Globus pallidus (tissue), 1 donor: ENCODE measurements at regions not wholly inside any gene's neighbourhood (a gene's known extent, or its start where the extent isn't known, plus 50 kb on each side); places are given as distances from the start of the nearest gene placed in this dataset.

ENCODE experiments used
- DNase-seq: peaks from one replicate; pipeline ENCODE4 v3.0.0-alpha.2; 2015; ENCODE audit warnings: low spot score

DNA sequence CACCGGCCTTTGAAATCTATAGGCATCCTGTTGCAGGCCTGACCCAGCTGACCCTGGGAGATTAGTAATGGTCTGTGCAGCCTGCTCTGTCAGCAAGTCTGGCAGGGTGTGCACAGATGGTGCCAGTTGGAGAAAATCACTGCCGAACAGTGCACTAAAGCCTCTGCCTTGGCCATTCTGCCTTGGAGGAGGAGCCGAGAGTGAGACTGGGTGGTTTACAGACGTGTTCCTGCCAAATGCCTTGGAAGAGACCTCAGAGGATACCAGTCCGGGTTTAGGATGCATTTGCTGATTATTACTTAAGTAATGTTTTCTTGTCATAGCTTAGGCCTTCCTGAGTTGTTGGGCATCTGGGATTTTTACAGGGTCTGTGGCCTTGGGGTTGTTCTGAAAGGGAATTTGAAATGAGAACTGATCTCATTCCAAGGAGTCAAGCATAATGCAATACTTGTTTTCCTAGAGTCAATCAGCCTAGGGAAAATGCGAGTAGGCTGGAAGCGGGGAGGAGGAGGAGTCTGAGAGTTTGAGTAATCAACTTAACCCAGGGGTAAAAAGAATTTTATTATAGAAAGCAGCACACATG, 292.1 kb downstream of the SOX4 start:
- peak; percentile 75 for DNase-seq

DNA sequence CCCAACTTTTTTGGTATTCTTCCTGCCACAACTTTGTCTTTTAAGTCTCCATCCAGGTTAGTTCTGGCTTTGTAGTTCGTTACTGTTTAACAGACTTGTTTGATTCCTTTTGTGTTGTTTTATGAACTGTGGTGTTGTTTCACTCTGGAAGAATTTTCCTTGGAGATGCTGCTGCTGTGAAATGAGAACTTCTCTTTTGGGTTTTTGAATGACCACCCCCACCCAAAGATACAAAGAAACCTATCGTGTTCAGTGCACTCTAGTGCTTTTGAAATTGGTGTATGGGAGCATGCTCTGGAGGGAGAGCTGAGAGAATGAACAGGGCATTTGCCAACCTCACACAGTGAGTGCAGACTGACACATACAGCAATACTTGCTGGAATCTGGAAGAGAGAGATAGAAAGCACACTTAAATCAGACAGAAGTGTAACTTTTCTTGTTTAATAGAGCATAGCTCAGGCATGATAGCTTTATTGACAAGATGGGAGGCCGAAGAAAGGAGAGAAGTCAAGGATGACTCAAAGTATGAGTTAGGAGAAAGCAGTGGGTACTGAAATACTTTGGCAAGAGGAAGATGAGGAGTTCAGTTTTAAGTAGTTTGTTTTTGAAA, 293.1 kb downstream of the SOX4 start:
- peak; percentile 7 for DNase-seq

DNA sequence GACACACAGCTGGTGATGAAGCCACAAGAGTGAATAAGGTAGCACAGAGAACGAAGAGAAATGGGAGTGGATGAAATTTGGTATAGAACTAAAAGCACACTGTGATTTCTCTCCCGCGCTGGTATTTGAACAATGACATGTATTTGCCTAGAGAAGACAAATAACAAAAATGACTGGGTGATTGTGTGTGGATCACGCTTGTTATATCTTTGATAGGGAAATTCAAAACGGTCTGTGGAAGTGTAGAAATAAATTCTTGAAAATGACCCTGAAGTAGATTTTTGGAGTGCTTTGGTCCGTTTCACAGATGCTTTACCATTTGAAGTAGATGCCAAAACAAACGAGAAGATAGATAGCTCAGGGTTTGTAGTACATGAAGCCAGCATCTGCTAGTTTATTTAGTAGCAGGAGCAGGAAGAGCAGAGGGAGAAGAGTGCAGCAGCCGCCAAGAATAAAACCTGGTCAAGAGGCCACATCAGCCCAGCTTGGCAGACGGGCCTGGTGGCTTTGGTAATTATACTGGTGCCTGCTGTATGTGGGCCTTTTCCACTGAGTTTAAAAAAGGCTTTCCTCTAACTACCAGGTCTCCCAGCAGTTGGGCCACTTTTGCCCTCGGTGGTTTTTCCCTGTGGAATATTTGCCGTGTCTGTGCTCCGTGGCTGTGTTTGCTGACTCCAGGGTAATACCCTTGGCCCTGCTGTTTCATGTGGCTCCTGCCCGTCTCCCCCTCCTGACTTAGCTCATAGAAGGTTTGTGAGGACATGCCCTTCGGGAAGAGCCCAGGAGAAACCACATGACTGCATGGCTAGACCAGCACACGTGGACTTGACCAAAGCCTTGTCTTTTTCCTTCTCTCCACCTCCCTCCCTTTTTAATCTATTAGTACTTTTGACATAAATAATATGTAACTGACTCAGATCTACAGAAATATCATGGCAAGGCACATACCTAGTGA, 294.0 kb downstream of the SOX4 start:
- peak; percentile 7 for DNase-seq

DNA sequence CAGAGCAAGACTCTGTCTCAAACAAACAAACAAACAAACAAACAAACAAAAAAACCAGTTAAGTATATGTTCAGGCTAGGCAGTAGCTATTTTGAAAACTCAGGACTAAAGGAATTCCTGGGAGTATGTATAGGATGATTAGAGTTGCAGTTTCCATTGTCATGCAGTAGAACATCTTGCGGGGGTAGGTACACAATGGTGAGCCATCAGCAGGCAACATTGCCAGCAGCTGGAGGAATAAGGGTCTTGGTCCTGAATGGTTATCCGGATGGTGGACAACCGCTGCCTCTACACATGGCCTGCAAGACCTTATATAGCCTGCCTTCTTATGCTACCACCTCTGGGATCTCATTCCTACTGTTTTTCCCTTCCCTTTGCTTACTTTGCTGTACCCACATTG, 297.5 kb downstream of the SOX4 start:
- DNase-seq = no peak

DNA sequence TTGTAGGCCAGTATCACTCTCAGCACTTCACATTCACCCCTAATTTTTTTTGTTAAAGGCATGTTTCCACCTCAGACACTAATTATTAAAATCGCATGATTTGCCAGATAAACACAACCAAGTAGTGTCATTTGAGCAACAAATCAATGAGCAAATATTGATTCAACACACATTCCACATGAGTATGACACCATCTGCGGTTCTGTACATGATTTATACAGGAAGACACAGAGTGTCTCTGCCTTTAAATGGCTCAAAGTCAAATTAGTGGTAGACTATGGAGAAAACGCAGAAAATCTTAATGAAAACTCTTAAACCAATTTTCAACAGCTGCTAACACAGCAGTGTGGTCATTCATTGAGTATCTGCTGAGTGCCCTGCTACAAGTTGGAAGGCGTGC, 300.2 kb downstream of the SOX4 start:
- no peak for DNase-seq

DNA sequence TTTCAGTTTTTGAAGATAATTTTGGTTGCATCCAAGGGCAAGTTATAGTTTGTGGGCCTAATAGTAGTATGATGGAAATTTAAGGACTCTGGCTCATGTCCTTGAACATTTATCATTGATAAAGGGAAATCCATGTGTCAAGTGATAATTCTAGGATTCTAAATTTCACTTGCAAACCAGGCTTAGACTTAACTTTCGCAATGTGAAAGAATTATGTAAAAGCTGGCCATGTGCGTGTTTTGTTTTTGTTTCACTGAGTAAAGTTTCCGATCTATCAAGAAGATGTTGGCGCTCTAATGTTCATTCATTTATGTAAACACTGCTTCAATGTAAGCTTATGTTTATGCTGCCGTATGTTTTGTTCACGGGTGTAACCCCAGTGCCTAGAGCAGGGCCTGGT, 302.0 kb downstream of the SOX4 start:
- DNase-seq = no peak

DNA sequence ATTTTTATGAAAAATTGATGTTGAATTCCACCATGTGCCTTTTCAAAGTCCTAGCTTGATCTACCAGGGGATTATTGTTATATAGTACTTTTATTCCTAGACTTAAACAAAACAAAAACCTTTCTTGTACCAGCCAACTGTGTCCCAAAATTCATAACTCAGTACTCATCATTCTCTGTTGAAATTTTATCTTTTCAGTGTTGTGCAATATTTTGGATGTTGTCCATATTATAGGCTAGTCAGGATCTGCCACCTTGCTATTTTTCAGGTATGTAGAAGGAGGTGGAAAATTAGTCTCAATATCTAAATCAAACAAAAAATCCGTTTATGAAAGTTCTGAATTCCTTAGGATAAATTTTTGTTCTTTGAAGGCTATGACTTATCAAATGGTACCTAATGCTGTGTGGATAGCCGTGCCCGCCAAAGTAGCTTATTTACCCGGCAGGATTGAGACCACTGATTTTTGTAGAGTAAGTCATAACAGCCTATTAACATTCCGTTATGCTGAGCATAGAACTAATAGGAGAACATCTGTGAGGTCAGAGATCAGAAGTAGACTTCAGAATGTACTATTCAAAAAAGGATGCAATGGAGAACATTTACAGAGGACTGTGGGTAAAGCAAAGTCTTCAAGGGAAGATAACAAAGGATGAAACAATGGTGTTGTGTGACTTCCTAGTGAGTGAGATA, 304.7 kb downstream of the SOX4 start:
- no peak for DNase-seq

DNA sequence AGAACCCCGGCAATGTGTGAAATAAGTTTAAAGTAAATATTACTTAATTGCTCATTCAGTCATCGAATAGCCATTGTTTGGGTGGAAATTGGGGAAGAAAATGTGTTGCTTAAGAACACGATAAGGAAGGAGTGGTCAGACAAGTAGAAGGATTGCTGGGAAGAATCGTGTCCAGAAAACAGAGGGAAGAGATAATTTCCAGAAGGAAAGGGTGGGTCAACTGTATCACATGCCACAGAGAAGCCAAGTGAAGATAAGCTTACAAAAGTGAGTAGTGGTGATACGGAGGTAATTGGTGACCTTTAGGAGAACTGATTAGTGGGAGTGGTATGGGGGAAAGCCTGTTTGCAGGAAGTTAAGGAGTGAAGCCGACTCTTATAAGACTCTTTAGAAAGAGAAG, 306.2 kb downstream of the SOX4 start:
- no peak for DNase-seq

DNA sequence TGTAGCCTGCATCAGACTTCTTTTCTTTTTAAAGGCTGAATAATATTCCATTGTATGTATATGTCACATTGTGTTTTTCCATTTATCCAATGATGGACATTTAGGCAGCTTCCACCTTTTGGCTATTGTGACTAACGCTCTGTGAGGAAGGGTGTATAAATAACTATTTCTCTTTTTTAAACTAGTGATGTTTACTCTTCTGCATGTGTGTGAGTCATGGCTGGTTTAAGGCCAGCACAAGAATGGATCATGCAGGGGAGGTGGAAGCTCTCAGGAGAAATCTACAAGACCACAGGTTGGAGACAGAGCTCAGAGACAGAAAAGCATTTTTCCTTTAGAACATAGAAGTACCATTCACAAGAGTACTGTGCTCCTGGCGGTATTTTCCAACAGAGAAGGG, 307.2 kb downstream of the SOX4 start:
- no peak for DNase-seq

DNA sequence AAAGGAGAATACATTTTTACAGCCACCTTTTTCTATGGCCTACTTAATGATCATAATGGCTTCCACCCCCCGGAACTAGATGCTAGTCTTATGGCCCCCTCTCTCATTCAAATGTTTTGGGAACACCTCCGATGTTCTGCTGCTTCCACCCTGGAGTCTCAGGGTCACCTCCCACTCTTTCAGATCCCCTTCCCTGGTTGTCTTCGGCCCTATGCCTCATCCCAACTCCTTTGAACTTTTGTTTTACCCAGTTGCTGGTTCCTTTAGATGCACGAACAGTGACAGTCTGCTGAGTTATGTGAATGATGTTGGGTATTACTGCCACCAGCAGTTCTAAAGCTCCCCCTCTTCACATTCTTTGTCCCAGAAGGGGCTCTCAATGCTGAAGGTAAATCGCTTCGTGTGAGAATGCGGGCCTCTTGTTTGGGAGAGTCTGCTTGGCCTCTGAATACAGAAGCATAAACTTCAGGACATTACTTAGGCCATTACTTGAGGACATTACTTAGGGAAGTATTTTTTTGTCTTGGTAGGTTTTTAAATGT, 309.1 kb downstream of the SOX4 start:
- DNase-seq = no peak

DNA sequence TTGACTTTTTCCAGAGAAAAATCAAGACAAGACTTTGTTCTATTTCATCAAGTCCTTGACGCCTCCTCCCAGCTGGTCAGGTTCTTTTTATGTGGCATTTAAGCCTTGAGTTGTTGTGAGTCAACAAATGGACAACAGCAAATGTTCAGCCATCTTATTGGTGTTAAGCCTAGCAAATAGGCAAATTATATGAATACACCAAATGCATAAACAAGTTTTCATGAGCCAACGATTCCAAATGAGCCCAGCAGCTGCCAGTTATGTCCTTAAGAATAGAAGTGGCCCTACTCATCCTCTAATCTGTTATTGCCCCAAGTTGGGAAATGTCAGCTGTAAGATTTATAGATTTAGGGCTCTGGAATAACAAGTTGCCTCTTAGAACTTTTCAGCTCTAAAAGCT, 312.0 kb downstream of the SOX4 start:
- no peak for DNase-seq

DNA sequence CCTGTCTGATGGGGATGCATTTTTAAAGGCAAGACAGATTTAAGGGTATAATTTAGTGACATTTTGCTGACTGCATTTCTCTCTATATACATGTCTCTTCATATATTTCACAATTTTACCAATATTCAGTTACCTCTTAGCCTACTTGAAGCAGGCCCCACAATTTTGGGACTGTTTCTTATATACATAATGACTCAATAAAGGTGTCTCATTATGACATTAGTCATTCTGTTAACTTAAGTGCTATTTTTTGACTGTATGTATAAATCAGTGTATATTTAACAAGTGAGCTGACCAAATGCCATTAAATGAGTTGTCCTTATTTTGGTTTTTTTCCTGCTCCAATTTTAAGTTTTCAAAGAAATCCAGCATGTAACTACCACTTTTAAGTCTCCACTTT, 313.3 kb downstream of the SOX4 start:
- DNase-seq = no peak

DNA sequence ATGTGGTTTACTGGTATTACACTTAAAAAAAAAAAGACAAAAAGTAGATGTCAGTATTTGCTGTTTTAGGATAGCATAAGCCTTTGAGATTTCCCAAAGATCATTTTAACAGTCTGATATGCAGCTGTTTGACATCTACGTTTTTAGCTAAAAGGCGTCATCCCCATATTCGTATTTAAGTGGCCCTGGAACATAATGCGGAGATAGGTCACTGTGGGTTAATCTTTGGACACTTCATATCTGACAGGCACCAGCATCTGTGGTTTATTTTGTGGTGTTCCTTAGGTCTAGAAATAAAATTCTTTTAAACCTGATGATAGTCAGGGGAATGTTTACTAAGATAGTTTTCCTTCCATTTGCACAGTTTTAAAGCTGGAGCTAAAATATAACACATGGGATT, 313.7 kb downstream of the SOX4 start:
- DNase-seq = no peak

DNA sequence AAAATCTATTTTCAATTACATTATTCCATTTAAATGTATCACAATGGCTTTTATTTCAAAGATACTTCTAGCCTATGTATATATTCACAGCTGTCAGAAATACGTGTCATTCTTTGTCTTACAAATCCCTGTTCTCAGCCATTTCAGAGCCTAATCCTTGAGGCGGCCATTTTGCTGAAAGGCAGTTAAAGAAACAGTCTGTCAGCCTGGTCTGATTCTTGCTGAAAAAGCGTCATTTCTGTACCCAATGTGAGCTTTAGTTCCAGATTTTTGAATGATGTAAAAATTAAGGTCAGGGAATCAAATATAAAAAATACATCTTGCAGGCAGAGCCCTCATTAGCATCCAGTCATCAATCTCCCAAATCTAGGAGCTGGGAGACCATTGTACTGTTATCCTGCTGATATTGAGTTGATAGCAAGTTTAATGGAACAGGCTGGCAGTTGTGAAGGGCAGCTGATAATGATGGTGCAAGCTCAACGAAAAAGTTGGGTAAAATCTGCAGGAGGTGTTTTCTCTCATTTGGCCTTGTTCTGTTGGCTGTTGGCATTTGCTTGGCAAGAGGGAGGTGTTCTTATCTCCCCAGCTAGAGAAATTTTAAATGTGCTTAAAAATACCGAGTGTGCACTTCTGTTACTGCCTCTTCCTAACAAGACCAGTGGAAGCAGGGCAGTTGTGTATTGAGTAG, 314.8 kb downstream of the SOX4 start:
- no peak for DNase-seq

DNA sequence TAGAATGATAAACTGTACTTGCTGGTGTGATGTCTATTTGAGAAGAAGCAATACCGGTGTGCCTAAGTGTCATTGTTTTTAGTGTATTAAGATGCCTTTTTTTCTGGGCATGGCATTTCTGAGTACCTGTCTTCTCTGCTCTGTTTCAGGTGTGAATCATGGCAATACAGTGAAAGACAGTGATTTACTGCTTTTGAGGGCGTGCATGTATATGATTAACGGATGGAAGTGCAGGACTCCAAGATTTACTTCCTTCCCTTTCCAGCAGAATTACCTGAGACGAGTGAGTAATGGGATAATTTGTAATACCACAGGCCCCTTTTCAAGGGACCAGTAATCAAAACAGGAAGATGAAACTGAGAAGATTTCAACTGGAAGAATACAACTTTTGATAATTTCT, 315.8 kb downstream of the SOX4 start:
- no peak for DNase-seq

DNA sequence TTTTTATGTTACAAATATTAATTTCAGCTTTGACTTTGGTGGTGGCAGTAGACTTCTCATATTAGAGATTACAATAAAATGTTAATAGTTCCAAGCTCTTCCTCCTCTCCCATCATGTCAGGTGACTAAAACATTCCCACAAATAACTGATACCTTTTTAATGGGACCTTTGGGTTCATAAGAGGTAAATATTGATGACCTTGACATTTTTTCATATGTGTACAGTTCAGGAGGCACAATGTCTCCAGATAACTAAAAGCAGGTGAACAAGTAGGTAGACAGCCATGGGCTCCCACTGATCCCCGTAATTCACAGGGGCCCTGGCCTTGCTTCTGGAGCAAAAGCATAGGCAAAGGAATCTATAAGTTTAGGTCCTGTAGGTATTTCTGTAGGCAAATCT, 317.7 kb downstream of the SOX4 start:
- DNase-seq = no peak

DNA sequence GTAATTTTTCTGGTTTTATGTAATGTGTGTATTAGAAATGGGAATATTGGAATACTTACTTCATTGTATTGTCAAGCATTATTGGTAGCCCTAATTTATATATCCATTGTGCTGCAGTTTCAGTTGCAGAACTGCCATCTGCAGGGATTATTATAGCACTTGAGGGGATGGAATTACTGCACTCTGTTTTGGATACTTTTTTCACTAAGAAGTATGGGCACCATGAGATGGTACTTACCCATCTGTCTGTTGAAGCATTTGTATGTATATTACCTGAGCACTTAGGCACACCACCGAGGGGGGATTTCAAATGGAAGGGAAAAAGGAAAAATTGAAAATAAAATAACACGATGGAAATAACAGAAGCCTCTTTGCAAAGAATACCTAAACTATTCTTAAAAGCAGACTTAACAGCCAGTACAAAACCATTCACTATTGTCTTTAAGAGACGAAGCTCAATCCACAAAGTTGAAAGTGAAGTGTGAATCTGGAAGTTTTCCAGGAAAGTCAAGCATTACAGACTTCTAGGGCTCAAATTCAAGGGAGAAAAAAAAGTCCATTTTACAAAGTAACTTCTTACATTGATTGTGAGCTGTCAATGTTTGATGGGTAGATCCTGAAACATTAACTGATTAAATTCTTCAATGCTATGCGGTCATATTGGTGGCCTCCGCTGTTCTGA, 318.7 kb downstream of the SOX4 start:
- no peak for DNase-seq

DNA sequence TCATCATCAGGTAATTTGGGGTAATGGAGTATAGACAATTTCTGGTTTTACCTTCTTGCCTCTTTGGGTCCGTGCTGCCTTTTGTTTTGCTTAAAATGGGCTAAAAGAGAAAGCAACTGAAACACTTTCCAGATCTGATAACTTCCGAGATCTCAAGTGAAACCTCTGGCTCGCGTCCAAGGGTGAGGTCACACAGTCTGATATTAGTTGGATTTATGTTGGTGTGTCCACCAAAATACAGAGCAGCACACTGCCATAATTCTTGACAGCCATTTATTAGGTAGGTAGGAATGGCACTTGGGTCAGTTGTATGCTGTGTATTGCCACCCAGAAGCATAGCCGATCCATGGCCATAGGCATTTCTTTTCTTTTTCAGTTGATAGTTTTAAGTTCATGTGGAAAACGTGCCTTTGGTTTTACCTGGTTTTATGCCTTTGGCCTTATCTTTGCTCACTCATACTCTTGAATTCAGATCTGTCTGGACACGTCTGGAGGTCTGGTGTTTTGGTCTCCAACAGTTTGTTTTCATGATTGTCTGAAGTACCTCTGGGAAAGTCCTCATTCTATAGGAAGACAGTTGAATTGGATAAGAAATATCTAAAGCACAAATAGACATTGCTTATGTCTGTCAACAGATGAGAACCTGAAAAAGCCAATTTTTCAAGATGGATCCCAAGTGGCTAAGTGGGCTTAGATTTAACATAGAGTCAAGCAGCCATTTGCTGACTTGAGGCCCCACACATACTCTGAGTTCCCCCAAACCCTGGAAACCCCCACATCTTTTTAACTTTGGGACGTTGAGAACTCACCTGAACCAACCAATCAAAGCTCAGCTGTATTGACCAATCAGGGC, 320.8 kb downstream of the SOX4 start:
- DNase-seq = no peak

DNA sequence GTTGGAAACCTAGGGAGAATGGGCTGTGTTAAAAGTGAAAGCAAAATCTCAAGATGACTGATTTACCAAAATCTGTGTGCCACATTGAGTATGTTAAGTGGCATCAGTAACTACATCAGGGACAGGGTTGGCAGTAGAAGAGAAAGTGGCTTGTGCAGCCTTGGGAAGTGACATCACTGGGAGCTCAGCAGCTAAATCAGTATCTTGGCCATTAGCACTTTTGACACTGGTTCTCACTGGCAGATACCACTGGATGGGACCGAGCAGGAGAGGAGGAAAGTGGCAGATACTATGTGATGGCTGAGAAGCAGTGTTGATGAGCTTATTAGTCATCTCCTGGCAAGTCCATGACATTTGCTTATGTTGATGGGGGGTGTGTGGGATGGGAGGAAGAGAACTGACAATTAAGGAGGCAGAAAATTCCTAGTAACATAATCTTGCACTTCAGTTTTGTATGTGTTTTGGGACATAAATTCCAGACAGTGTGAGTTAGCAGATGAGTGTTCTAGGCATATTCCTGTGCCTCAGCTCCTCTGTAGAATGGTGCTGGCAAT, 322.2 kb downstream of the SOX4 start:
- no peak for DNase-seq

DNA sequence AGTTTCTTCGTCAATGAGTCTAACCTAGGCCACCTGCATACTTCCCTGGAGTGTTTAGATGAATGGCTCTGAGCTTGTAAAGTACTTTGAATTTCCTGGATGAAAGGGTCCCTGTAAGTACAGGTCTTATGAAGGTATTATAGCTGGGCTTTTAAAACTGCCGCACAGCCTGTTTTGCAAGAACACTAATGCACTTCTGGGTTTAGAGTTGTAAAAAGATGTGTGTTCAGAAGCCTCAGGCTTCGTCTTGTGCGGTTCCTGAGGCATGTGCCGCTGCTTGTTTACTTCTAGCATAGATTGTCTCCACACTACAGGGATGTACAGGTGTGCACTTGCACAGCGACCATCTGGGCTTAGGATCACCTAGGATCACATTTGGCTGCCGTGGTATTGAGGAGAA, 324.5 kb downstream of the SOX4 start:
- DNase-seq = no peak
